ENCODE measurements at regions not wholly inside any gene's neighbourhood (a gene's known extent, or its start where the extent isn't known, plus 50 kb on each side); places are given as distances from the start of the nearest gene placed in this dataset.

DNA sequence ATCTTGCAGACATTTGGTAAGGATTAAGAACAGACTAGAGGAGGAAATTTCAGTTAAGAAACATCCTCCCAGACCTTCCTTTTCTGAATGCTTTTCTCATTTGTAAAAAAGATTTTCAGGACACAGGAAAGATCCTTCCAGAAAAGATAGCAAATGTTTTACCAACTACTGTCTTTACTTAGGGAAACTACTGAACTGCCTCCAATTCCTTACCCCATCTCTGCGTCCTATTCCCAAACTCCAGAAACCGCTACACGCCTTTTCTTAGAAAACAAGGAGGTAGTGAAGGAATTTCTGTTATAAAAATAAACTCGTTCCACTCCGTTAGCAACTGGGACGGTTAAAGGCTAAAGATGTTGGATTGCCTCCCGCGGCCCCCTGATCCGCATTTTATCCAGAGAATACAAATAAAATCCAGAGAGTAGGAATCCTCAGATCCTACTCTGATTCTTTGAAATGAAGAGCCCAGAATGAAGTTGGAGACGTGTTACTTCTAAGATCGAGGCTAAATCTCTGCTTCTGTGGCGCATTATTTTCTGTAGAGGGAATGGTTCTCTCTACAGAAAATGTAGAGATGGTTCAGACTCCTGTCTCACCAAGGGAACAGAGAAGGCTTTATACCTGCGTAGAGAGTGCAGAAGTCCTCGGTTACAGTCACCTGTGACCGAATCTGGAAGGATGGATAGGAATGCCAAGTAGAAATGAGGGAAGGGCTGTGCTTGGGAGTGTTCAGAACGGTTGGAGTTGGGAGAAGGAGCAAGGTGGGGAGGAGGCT, 133.0 kb downstream of the GPX5 start:
- Histone ChIP-seq H3K36me3 (replicated peaks in 1 of 2; ENCODE audit: control insufficient read depth in 2 of 2, insufficient read depth in 2 of 2, low read length in 2 of 2) (no peaks in the 10 kb centered on the region), H2AFZ (ENCODE audit: low read length) (peak overlapping the region; percentile 84)

DNA sequence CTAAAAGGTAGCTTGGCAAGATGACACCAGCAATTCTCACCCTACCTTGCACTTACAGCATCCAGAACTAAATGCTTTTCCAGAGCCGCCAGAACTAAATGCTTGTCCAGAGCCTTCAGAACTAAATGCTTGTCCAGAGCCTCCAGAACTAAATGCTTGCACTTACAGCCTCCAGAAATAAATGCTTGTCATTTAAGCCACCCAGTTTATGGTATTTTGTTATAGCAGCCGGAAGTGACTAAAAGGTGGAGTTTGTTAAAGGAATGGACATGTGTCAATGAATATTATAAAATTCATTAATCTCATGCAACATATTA, 133.5 kb downstream of the GPX5 start:
- no peak overlapping the region for H2BK5ac ChIP-seq (ENCODE audit: low read length)
- no CpG with 5 or more reads among the region's 2 CpGs for WGBS, 2 donors (ENCODE audit: extremely low coverage in 2 of 2, insufficient read length in 2 of 2, insufficient replicate concordance in 1 of 2)

More for the DNA sequence above, 133.0 kb downstream of the GPX5 start:
- Histone ChIP-seq H3K18ac (ENCODE audit: low read length) (no peak overlapping the region), H2BK120ac (ENCODE audit: low read depth, low read length) (no peak overlapping the region), H4K91ac (ENCODE audit: low read depth, low read length, poor library complexity) (no peak overlapping the region), H2BK12ac (ENCODE audit: low read length) (no peak overlapping the region), H2BK5ac (ENCODE audit: low read length) (no peak overlapping the region), H3K27ac (replicated peaks; ENCODE audit: low read length) (no peak overlapping the region), H3K79me1 (ENCODE audit: low read depth, low read length) (no peaks in the 10 kb centered on the region), H3K9ac (ENCODE audit: low read depth, low read length, poor library complexity) (no peak overlapping the region), H3K4me1 (ENCODE audit: control insufficient read depth in 2 of 2, insufficient read depth in 1 of 2, low read depth in 1 of 2, low read length in 2 of 2) (peaks cover 0 to 6% of the 10 kb centered on the region in 2 donors), H3K23ac (ENCODE audit: low read depth, low read length, poor library complexity) (no peak overlapping the region), H3K27me3 (ENCODE audit: control insufficient read depth in 3 of 3, insufficient read depth in 3 of 3, low read depth in 1 of 3, low read length in 3 of 3) (peaks cover 0 to 16% (median 0%) of the 10 kb centered on the region in 3 experiments), H3K4ac (ENCODE audit: low read length) (no peak overlapping the region), H2BK15ac (ENCODE audit: low read length) (no peak overlapping the region), H3K14ac (ENCODE audit: low read length) (no peak overlapping the region), H4K8ac (ENCODE audit: low read depth, low read length) (no peak overlapping the region), H3K4me3 (ENCODE audit: low read length in 2 of 2) (peak overlapping the region; percentile 51 to 77), H2AK5ac (ENCODE audit: low read depth, low read length) (no peak overlapping the region), H3K9me3 (replicated peaks in 1 of 2; ENCODE audit: control insufficient read depth in 2 of 2, insufficient read depth in 1 of 2, low read depth in 1 of 2, low read length in 2 of 2) (no peaks in the 10 kb centered on the region), H3K4me2 (ENCODE audit: insufficient read depth, low read length, poor library complexity, severe bottlenecking) (peak overlapping the region; percentile 58)
- DNase-seq (ENCODE audit: low spot score), result no peak
- WGBS, 2 donors (ENCODE audit: extremely low coverage in 2 of 2, insufficient read length in 2 of 2, insufficient replicate concordance in 1 of 2), result no CpG with 5 or more reads among the region's 16 CpGs

DNA sequence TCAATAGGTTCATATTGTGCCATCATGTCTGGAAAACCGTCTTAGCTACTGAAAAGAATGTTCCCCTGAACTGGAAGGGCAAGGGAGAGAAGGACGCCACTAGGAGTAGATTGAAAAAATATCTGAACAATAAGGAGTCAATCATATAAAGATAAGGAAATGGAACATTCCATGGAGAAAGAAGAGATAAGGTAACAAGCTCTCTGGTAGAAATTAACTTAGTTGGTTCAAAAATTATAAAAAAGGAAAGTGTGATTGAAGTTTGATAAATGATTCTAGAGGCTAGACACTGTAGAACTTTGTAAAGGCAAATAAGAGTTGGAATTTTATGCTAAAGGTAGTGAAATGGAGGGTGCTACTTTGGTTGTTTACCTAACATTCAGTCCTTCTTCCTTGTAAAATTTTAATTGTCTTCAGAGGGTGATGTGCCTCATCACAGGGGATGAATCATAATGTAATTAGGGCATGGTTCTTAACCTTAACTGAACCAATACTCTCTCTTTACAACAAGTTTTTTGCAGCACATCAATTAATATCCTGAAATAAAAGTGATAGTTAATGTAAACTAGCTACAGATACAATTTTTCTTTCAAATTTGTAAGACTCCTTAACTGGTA, 135.5 kb downstream of the GPX5 start:
- no peak overlapping the region for H2BK5ac ChIP-seq (ENCODE audit: low read length)
- WGBS, 2 donors (ENCODE audit: extremely low coverage in 2 of 2, insufficient read length in 2 of 2, insufficient replicate concordance in 1 of 2), result no CpG with 5 or more reads among the region's 2 CpGs
- no peak overlapping the region for H2AFZ ChIP-seq (ENCODE audit: low read length)
- no peak overlapping the region for H2BK12ac ChIP-seq (ENCODE audit: low read length)
- no peak overlapping the region for H3K18ac ChIP-seq (ENCODE audit: low read length)
- H2BK120ac ChIP-seq (ENCODE audit: low read depth, low read length), result no peak overlapping the region
- H4K8ac ChIP-seq (ENCODE audit: low read depth, low read length), result no peak overlapping the region
- H3K9ac ChIP-seq (ENCODE audit: low read depth, low read length, poor library complexity), result no peak overlapping the region
- H3K36me3 ChIP-seq (replicated peaks in 1 of 2; ENCODE audit: control insufficient read depth in 2 of 2, insufficient read depth in 2 of 2, low read length in 2 of 2), result no peaks in the 10 kb centered on the region
- H3K4me2 ChIP-seq (ENCODE audit: insufficient read depth, low read length, poor library complexity, severe bottlenecking), result no peak overlapping the region
- H4K91ac ChIP-seq (ENCODE audit: low read depth, low read length, poor library complexity), result no peak overlapping the region
- no peak overlapping the region for H3K4me3 ChIP-seq (ENCODE audit: low read length in 2 of 2)
- no peak overlapping the region for H2AK5ac ChIP-seq (ENCODE audit: low read depth, low read length)
- no peaks in the 10 kb centered on the region for H3K79me1 ChIP-seq (ENCODE audit: low read depth, low read length)
- H3K9me3 ChIP-seq (replicated peaks in 1 of 2; ENCODE audit: control insufficient read depth in 2 of 2, insufficient read depth in 1 of 2, low read depth in 1 of 2, low read length in 2 of 2), result no peaks in the 10 kb centered on the region
- H3K27me3 ChIP-seq (ENCODE audit: control insufficient read depth in 3 of 3, insufficient read depth in 3 of 3, low read depth in 1 of 3, low read length in 3 of 3), result peaks cover 0 to 16% (median 0%) of the 10 kb centered on the region in 3 experiments
- no peak overlapping the region for H3K23ac ChIP-seq (ENCODE audit: low read depth, low read length, poor library complexity)
- H3K27ac ChIP-seq (replicated peaks; ENCODE audit: low read length), result no peak overlapping the region
- H2BK15ac ChIP-seq (ENCODE audit: low read length), result no peak overlapping the region
- no peak overlapping the region for H3K14ac ChIP-seq (ENCODE audit: low read length)
- H3K4me1 ChIP-seq (ENCODE audit: control insufficient read depth in 2 of 2, insufficient read depth in 1 of 2, low read depth in 1 of 2, low read length in 2 of 2), result peaks cover 0 to 6% of the 10 kb centered on the region in 2 donors
- DNase-seq (ENCODE audit: low spot score), result no peak
- H3K4ac ChIP-seq (ENCODE audit: low read length), result no peak overlapping the region

More for the DNA sequence above, 133.5 kb downstream of the GPX5 start:
- Histone ChIP-seq H3K4ac (ENCODE audit: low read length) (no peak overlapping the region), H3K36me3 (replicated peaks in 1 of 2; ENCODE audit: control insufficient read depth in 2 of 2, insufficient read depth in 2 of 2, low read length in 2 of 2) (no peaks in the 10 kb centered on the region), H3K27me3 (ENCODE audit: control insufficient read depth in 3 of 3, insufficient read depth in 3 of 3, low read depth in 1 of 3, low read length in 3 of 3) (peaks cover 0 to 16% (median 0%) of the 10 kb centered on the region in 3 experiments), H3K27ac (replicated peaks; ENCODE audit: low read length) (no peak overlapping the region), H4K8ac (ENCODE audit: low read depth, low read length) (no peak overlapping the region), H3K14ac (ENCODE audit: low read length) (no peak overlapping the region), H3K4me2 (ENCODE audit: insufficient read depth, low read length, poor library complexity, severe bottlenecking) (peak overlapping the region; percentile 58), H2AK5ac (ENCODE audit: low read depth, low read length) (no peak overlapping the region), H2BK12ac (ENCODE audit: low read length) (no peak overlapping the region), H3K18ac (ENCODE audit: low read length) (no peak overlapping the region), H3K4me1 (ENCODE audit: control insufficient read depth in 2 of 2, insufficient read depth in 1 of 2, low read depth in 1 of 2, low read length in 2 of 2) (peaks cover 0 to 6% of the 10 kb centered on the region in 2 donors), H3K4me3 (ENCODE audit: low read length in 2 of 2) (peak overlapping the region; percentile 51 to 77), H4K91ac (ENCODE audit: low read depth, low read length, poor library complexity) (no peak overlapping the region), H2BK15ac (ENCODE audit: low read length) (no peak overlapping the region), H3K23ac (ENCODE audit: low read depth, low read length, poor library complexity) (no peak overlapping the region), H2BK120ac (ENCODE audit: low read depth, low read length) (no peak overlapping the region), H3K9ac (ENCODE audit: low read depth, low read length, poor library complexity) (no peak overlapping the region), H3K9me3 (replicated peaks in 1 of 2; ENCODE audit: control insufficient read depth in 2 of 2, insufficient read depth in 1 of 2, low read depth in 1 of 2, low read length in 2 of 2) (no peaks in the 10 kb centered on the region), H3K79me1 (ENCODE audit: low read depth, low read length) (no peaks in the 10 kb centered on the region), H2AFZ (ENCODE audit: low read length) (peak overlapping the region; percentile 84)
- no peak for DNase-seq (ENCODE audit: low spot score)

DNA sequence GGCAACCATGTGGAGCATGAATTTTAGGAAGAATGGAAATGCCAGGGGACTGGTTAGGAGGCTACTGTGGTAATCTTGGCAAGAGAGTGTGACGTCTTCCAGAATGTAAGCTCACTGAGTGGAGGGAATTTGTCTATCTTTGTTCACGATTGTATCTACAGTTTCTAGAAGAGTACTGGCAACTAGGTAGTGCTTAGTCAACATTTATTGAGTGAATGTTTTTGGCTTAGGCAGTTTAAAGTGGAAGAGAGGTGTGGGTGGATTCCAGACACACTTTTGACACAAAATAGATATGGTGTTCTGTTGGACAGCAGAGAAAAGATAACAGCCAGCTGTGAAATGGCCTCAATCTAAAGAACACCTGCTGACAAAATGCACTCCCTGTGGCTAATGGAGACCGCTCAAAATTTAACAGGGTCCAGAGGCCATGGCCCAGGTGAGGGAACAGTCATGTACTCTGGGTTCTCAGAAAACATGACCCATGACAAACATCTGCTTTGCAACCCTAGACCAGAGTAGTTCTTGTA, 139.3 kb downstream of the GPX5 start:
- no peak overlapping the region for H3K27ac ChIP-seq (replicated peaks; ENCODE audit: low read length)
- H3K9ac ChIP-seq (ENCODE audit: low read depth, low read length, poor library complexity), result no peak overlapping the region
- H3K79me1 ChIP-seq (ENCODE audit: low read depth, low read length), result no peaks in the 10 kb centered on the region
- H2BK12ac ChIP-seq (ENCODE audit: low read length), result no peak overlapping the region
- WGBS, 2 donors (ENCODE audit: extremely low coverage in 2 of 2, insufficient read length in 2 of 2, insufficient replicate concordance in 1 of 2), result no CpG with 5 or more reads among the region's 3 CpGs
- no peak overlapping the region for H4K8ac ChIP-seq (ENCODE audit: low read depth, low read length)
- H3K36me3 ChIP-seq (replicated peaks in 1 of 2; ENCODE audit: control insufficient read depth in 2 of 2, insufficient read depth in 2 of 2, low read length in 2 of 2), result no peaks in the 10 kb centered on the region
- no peak overlapping the region for H3K4me3 ChIP-seq (ENCODE audit: low read length in 2 of 2)
- H2BK5ac ChIP-seq (ENCODE audit: low read length), result no peak overlapping the region
- no peak overlapping the region for H4K91ac ChIP-seq (ENCODE audit: low read depth, low read length, poor library complexity)
- H3K18ac ChIP-seq (ENCODE audit: low read length), result no peak overlapping the region
- H2BK15ac ChIP-seq (ENCODE audit: low read length), result no peak overlapping the region
- peaks cover 0 to 3% (median 0%) of the 10 kb centered on the region in 3 experiments for H3K27me3 ChIP-seq (ENCODE audit: control insufficient read depth in 3 of 3, insufficient read depth in 3 of 3, low read depth in 1 of 3, low read length in 3 of 3)
- H3K23ac ChIP-seq (ENCODE audit: low read depth, low read length, poor library complexity), result no peak overlapping the region
- H3K4ac ChIP-seq (ENCODE audit: low read length), result no peak overlapping the region
- DNase-seq (ENCODE audit: low spot score), result no peak
- no peak overlapping the region for H2AFZ ChIP-seq (ENCODE audit: low read length)
- H3K4me2 ChIP-seq (ENCODE audit: insufficient read depth, low read length, poor library complexity, severe bottlenecking), result no peak overlapping the region
- no peak overlapping the region for H2AK5ac ChIP-seq (ENCODE audit: low read depth, low read length)
- peaks cover 0 to 1% of the 10 kb centered on the region in 2 donors for H3K4me1 ChIP-seq (ENCODE audit: control insufficient read depth in 2 of 2, insufficient read depth in 1 of 2, low read depth in 1 of 2, low read length in 2 of 2)
- no peak overlapping the region for H2BK120ac ChIP-seq (ENCODE audit: low read depth, low read length)
- no peaks in the 10 kb centered on the region for H3K9me3 ChIP-seq (replicated peaks in 1 of 2; ENCODE audit: control insufficient read depth in 2 of 2, insufficient read depth in 1 of 2, low read depth in 1 of 2, low read length in 2 of 2)
- H3K14ac ChIP-seq (ENCODE audit: low read length), result no peak overlapping the region

All from neuronal stem cell (in vitro differentiated cells).